Uterus (tissue), 3 donors: ENCODE measurements at regions not wholly inside any gene's neighbourhood (a gene's known extent, or its start where the extent isn't known, plus 50 kb on each side); places are given as distances from the start of the nearest gene placed in this dataset.
"Not testable (repeated sequence)": the region's sequence is repeated elsewhere in the genome, so short reads cannot be mapped to it uniquely, and the experiment has no call there.

Experiments
- DNase-seq, 2 donors: peaks; one replicate each; pipeline ENCODE4 v3.0.0-alpha.2; 2019 to 2020
- H3K27ac ChIP-seq, 2 donors: fragments of 200-600 bp; sonication (generic); 1 replicate in 1 of 2; 2 replicates in 1 of 2; pipeline ENCODE4 v1.5.1; 2016 to 2018
- H3K27me3 ChIP-seq, 2 donors: fragments of 200-600 bp; sonication (generic); one replicate each; pipeline ENCODE4 v1.5.1; 2018 to 2019; ENCODE audit warnings: control low read depth in 1 of 2
- H3K36me3 ChIP-seq, 2 donors: fragments of 200-600 bp; sonication (generic); one replicate each; pipeline ENCODE4 v1.5.1; 2019; ENCODE audit warnings: control low read depth in 1 of 2
- H3K4me1 ChIP-seq, 2 donors: fragments of 200-600 bp; sonication (generic); one replicate each; pipeline ENCODE4 v1.5.1; 2018 to 2019; ENCODE audit warnings: control low read depth in 1 of 2
- H3K4me3 ChIP-seq, 2 donors: fragments of 200-600 bp; sonication (generic); 1 replicate in 1 of 2; 2 replicates in 1 of 2; pipeline ENCODE4 v1.5.1; 2018 to 2019; ENCODE audit warnings: mild to moderate bottlenecking in 1 of 2
- H3K9me3 ChIP-seq, 2 donors: fragments of 200-600 bp; sonication (generic); one replicate each; pipeline ENCODE4 v1.5.1; 2019; ENCODE audit warnings: control low read depth in 1 of 2
- CTCF ChIP-seq, 4 experiments: fragments of 200-600 bp in 2 of 4; fragments of 450-650 bp in 2 of 4; sonication (generic) in 2 of 4; IDR thresholded peaks; one replicate each; pipeline ENCODE4 v1.5.1; 2016 to 2019; ENCODE audit warnings: antibody characterized with exemption in 4 of 4, mild to moderate bottlenecking in 2 of 4, moderate library complexity in 1 of 4
- POLR2A ChIP-seq, 2 donors: fragments of 450-650 bp; IDR thresholded peaks; one replicate each; pipeline ENCODE4 v1.6.1; 2016; ENCODE audit warnings: antibody characterized with exemption in 2 of 2, mild to moderate bottlenecking in 1 of 2, moderate library complexity in 1 of 2
- intact Hi-C: fragments of 100-400 bp; cut with DNase I; formaldehyde crosslinking; loops from one replicate; pipeline ENCODE4 v1.15.1; 2023; ENCODE audit warnings: low total_unique reads
- donor health status: DM: yes; HTN: yes; CAD: no.

GRCh38 chr10:2905851-2906250, 161.5 kb upstream of the PFKP start:
- no peaks in the 10 kb centered on the region for H3K36me3 ChIP-seq
- intact Hi-C loops = no loop called here
- H3K4me1 ChIP-seq = no peaks in the 10 kb centered on the region
- no peak overlapping the region for H3K4me3 ChIP-seq
- no peak for TF ChIP-seq POLR2A (IDR thresholded peaks at IDR 0.05)
- TF ChIP-seq CTCF (IDR thresholded peaks at IDR 0.05) = no peak
- H3K9me3 ChIP-seq = no peaks in the 10 kb centered on the region
- no peak overlapping the region for H3K27ac ChIP-seq
- DNase-seq = no peak
- no peaks in the 10 kb centered on the region for H3K27me3 ChIP-seq

- Histone ChIP-seq H3K4me3 (no peak overlapping the region), H3K9me3 (no peaks in the 10 kb centered on the region), H3K27ac (no peak overlapping the region), H3K36me3 (no peaks in the 10 kb centered on the region), H3K4me1 (no peaks in the 10 kb centered on the region), H3K27me3 (no peaks in the 10 kb centered on the region)
- TF ChIP-seq POLR2A (IDR thresholded peaks at IDR 0.05) (no peak), CTCF (IDR thresholded peaks at IDR 0.05) (no peak)
- DNase-seq = no peak
- intact Hi-C loops = no loop called here
These were observed 166.8 kb upstream of the PFKP start for GRCh38 chr10:2900530-2900929.

GRCh38 chr10:2899246-2899951, 167.9 kb upstream of the PFKP start:
- Histone ChIP-seq H3K36me3 (no peaks in the 10 kb centered on the region), H3K4me3 (no peak overlapping the region), H3K27me3 (no peaks in the 10 kb centered on the region), H3K9me3 (no peaks in the 10 kb centered on the region), H3K4me1 (no peaks in the 10 kb centered on the region), H3K27ac (no peak overlapping the region)
- no peak for DNase-seq
- intact Hi-C loops = no loop called here
- TF ChIP-seq CTCF (IDR thresholded peaks at IDR 0.05) (no peak), POLR2A (IDR thresholded peaks at IDR 0.05) (no peak)

GRCh38 chr10:2898509-2898860, 168.9 kb upstream of the PFKP start:
- Histone ChIP-seq H3K36me3 (no peaks in the 10 kb centered on the region), H3K4me3 (no peak overlapping the region), H3K9me3 (no peaks in the 10 kb centered on the region), H3K27me3 (no peaks in the 10 kb centered on the region), H3K4me1 (no peaks in the 10 kb centered on the region), H3K27ac (no peak overlapping the region)
- TF ChIP-seq POLR2A (IDR thresholded peaks at IDR 0.05) = no peak
- no peak for DNase-seq
- intact Hi-C loops = no loop called here

- no peak overlapping the region for H3K4me3 ChIP-seq
- H3K27ac ChIP-seq = no peak overlapping the region
- no peaks in the 10 kb centered on the region for H3K36me3 ChIP-seq
- H3K4me1 ChIP-seq = no peaks in the 10 kb centered on the region
- intact Hi-C loops = no loop called here
- no peaks in the 10 kb centered on the region for H3K27me3 ChIP-seq
- no peaks in the 10 kb centered on the region for H3K9me3 ChIP-seq
- TF ChIP-seq CTCF (IDR thresholded peaks at IDR 0.05) (no peak), POLR2A (IDR thresholded peaks at IDR 0.05) (no peak)
- no peak for DNase-seq
These were observed 169.5 kb upstream of the PFKP start for GRCh38 chr10:2897619-2898508.

GRCh38 chr10:2896334-2896733, 171.0 kb upstream of the PFKP start:
- H3K27ac ChIP-seq, H3K27me3 ChIP-seq, DNase-seq, H3K9me3 ChIP-seq, H3K4me3 ChIP-seq, intact Hi-C loops, H3K4me1 ChIP-seq, H3K36me3 ChIP-seq: not testable (repeated sequence)
